Stimulated activated CD4-positive, alpha-beta T cell treated with anti-CD3 and anti-CD28 coated beads, Interleukin-15, amount 100 ng/mL, for 24 hours (primary cell): ENCODE measurements at regions not wholly inside any gene's neighbourhood (a gene's known extent, or its start where the extent isn't known, plus 50 kb on each side); places are given as distances from the start of the nearest gene placed in this dataset.

Experiments used
- DNase-seq: peaks from one replicate; pipeline ENCODE4 v3.0.0-alpha.2; 2020

DNA sequence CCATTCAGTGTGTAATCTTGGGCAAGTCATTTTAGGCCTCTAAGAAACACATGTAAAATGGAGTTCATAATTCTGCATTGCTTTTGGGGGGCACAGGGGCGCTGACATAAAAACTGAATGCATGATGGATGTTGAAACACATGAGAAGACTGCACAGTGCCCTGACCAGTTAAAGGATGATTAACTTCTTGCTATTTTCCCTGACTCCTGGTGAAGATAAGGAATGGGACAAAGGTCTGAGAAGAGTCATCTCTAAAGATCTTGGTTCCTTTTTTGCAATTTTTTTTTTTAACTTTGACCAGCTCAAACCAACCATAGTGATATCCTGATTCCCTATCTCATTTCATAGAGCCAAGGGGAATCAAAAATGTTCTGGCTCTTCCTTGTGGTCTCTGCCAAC is 134.9 kb upstream of the TENM4 start:
- DNase-seq, result no peak

GRCh38 chr11:79570104-79570503 is 129.3 kb upstream of the TENM4 start:
- DNase-seq, result no peak

DNA sequence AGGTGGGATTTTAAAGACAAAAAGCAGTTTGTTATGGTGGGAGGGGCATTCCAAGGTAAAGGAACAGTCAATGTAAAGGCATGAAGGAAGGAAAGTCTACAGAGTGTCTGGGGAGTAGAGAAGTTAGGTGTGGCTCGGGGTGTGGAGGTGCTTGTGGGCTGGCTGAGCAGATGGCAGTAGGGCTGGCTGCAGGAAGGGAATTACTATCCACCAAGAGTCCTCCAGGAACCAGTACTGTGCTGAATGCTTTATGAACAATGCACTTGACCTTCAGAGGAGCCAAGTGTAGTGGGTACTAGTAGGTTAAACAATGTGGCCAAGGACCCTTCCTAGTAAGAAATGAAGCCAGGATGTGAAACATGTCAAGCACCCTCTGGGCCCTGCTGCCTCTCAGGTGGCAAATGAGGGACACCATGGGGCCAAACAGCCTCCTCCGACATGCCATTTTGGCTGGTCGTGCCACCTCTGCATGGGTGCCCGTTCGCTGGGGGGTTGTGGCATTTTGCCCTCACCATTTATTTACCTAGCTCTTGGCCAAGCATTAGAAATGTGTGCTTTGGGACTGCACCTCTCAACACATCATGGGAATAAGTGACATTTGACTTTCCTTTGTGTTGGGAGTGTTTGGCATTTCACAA is 123.6 kb upstream of the TENM4 start:
- DNase-seq, result no peak

GRCh38 chr11:79561496-79561895 is 120.7 kb upstream of the TENM4 start:
- DNase-seq, result no peak

GRCh38 chr11:79550809-79551208 is 110.0 kb upstream of the TENM4 start:
- no peak for DNase-seq

DNA sequence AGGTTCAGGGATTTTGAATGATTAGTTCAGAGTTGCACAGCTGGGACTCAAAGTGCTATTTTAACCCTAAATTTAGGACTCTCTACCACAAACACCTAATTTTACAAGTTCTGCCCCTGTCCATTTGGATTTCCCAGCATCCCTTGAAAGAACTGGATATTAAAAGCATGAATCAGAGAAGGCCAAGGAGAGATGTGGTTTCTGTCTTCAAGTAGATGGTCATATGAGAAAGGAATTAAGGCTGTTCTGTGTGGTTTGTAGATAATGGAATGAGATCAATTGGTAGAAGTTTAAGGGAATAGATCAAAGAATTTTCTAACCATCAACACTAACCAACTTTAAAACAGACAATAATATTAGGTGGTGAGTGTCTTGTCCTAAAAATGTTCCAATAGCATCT is 106.4 kb upstream of the TENM4 start:
- DNase-seq, result no peak

DNA sequence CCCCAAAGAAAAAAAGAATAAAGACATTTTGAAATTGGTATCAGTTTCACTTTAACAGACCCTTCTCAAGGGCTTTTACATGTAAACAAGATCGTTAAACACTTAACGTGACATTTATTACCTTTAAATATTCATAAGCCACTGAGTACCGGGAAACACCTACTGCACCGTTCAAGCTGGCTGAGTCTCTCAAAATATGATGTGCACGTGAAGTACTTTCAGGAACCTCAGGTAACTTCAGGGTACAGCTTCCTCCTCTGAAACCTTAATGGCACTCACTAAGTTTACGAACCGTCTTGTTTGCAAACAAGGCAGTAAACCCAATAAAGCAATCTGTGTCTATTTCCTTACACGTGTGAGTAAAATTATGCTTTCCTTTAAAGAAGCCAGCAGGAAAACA is 105.5 kb upstream of the TENM4 start:
- no peak for DNase-seq

DNA sequence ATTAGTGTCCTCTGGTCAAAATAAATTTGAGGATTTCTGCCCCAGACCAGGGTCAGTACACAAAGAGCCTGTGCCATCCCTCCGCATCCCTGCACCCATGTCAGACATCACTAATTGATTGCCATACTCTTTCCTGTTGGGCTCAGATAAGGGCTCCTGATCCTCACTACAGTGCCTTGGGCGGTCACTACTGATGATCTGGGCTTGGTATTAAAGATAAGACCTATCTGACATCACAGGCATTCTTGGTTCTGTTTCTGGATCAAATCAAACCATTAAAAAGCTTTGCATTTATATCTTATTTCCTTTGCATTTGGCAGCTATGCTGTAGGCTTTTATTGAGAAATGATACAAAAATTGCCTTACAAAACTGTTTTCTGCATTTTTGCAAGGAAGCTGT is 103.5 kb upstream of the TENM4 start:
- DNase-seq, result no peak

GRCh38 chr11:79543101-79543500 is 102.3 kb upstream of the TENM4 start:
- no peak for DNase-seq

- DNase-seq, result no peak
These were observed 100.6 kb upstream of the TENM4 start for GRCh38 chr11:79541466-79541865.

DNA sequence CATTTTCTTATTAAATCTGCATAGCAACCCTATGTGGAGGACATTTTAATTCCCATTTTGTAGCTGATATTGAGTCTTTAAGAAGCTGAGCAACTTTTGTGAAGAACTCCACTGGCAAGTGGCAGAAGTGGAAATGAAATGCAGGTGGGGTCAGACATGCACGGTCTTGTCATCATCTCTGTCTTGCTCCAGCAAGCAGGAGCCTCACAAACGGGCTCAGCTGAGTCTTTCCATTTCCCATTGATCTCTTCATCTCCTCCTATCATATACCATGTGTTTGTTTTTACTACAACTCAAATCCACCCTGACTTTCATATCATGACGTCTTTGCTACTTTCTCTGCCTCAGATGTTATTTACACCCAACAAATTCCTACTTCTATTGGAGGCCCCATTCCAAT is 97.9 kb upstream of the TENM4 start:
- no peak for DNase-seq

- DNase-seq, result no peak
These were observed 95.5 kb upstream of the TENM4 start for GRCh38 chr11:79536155-79536917.

GRCh38 chr11:79535606-79536005 is 94.8 kb upstream of the TENM4 start:
- DNase-seq, result no peak

DNA sequence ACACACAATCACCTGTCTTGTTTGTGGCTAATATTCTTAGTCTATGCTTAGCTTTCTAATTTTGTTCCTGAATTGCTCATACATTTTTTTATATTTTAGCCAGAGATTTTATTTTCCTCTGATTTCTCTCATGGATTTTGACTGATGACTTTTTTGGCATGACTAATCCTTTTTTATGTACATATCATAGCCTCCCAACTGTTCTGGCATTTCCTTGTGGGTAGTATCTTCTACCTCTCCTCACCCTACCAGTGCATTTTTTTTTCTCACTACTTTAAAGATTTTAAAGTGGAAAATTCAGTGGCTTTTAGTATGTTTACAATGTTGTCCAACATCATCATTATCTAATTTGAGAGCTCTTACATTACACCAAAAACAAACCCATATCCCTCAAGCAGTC is 84.4 kb upstream of the TENM4 start:
- DNase-seq, result no peak

DNA sequence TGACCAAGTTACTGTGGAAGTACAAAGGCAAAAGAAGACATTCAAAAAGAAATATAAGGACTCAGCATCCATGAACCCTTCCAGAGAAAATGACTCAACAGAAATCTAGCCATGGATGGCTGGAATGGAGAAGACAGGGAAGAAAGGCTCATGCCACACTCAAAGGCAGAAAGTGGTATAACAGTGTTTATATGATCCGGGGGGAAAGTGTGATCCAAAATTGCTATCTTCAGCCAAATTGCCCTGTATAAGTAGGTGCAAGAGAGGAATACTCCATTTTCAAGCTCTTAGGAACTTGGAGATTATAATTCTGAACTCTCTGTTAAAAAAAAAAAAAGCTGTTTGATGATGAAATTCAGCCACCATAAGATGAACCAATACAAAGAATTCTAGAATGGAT is 81.8 kb upstream of the TENM4 start:
- DNase-seq, result no peak

DNA sequence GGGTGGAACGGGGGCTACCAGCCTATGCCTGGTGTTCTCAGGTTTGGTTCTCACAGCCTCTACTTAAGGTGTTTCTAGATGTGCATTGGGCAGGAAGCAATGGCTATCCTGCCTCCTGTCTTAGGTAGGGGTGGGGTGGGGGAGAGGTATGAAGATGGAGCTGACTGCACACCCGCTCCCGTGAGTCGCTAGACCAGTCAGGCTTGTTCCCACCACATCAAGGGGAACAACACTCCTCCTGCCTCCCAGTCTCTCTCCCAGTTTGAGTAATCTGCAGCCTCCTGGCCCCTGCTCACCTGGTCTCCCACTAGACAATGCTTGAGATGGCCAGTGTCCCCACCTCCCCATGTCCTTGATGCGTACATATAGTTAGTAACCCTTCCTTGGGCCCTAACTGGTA is 79.3 kb upstream of the TENM4 start:
- DNase-seq, result no peak

GRCh38 chr11:79515781-79516180 is 75.0 kb upstream of the TENM4 start:
- DNase-seq, result no peak

DNA sequence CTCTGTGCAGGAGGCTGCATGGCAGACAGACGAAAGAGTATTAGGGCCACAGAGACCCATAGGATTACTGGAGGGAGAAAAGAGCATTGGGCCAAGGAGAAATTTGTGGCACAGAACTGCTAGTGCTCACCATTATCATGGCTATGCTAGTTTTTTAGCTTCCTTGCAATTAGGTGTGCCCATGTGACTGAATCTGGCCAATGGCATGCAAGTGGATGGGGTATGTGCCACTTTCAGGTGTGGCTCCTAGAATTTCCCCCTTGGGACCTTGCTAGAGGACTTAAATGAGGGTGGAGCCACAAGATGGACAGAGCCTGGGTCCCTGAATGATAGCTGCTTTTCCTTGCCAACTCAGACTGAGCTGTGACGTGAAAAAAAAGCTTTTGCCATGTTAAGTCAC is 73.9 kb upstream of the TENM4 start:
- no peak for DNase-seq

DNA sequence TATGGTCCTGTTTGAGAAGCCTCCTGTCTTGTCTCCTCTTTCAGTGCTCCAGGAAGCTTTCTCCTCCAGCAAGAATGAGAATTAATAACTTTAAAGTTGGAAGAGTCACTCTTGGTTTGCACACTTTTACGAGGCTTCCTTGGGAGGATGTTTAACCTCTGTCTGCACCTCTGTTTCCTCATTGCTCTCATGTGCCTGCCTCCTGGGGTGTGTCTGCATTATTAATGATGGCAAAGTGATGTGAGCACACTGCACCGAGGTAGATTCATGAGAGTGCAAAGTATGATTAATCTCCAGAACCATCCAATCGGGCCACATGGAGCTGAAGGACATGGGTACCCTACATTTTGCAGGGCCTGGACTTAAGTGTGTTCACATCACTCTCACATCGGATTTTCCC is 73.5 kb upstream of the TENM4 start:
- DNase-seq, result no peak

- DNase-seq, result no peak
These were observed 72.1 kb upstream of the TENM4 start for GRCh38 chr11:79512706-79513469.

DNA sequence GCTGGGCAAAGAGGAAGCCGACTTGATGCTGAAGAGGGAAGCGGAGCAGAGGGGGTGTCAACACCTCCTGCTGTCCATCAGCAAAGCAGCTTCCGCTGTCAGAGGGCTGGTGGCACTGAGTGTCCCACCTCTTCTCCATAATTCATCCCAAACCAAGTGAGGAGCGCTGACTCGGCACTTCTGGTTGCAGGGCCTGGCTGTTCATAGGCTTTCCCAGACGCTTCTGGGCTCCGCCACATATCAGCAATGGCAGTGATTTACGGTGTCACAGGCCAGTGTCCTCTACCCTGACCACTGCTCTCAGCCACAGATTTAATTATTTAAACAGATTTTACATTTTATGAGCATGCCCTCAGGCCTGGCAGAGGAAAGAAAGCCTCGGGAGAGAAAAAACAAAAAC is 70.1 kb upstream of the TENM4 start:
- no peak for DNase-seq

DNA sequence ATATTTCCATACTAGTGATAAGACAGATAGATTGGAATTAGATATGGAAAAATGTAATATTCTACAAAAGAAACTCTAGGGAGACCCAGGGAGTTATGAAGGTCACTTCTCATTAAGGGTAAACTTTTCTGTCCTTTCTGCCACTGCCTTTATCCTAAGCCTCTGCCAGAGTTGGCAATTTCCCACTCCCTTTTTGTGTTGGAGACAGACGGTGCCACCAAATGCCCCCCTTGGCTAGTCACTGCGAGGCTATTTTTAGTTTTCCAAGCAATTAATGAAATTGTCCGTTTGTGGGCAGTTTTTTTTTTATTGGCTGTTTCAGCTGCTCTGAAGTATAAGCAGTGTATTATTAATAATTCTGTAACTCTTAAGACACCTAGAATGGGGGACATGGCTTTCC is 67.6 kb upstream of the TENM4 start:
- no peak for DNase-seq

DNA sequence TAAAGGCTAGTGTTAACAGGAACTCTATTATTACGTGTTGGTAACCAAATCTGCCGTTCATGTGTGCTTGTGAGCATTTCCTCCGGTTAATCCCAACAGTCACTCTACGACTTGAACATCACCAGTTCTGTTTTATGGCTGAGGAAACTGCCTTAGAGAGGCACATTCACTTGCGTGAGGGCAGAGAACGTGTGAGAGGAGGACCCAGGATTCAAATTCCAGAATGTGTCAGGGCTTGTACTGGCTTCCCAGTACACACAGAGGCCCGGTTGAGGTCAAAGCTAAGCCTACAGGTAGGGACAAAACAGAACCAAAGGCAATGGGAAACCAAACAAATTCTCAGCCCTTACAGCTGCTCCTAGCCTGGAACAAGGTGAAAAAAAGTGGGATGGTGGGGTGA is 66.9 kb upstream of the TENM4 start:
- no peak for DNase-seq

- no peak for DNase-seq
These were observed 66.0 kb upstream of the TENM4 start for GRCh38 chr11:79506734-79507344.
